Subcutaneous abdominal adipose tissue (tissue), 5 donors: ENCODE measurements at regions not wholly inside any gene's neighbourhood (a gene's known extent, or its start where the extent isn't known, plus 50 kb on each side); places are given as distances from the start of the nearest gene placed in this dataset.
"Not testable (repeated sequence)": the region's sequence is repeated elsewhere in the genome, so short reads cannot be mapped to it uniquely, and the experiment has no call there.

Experiments used
- H3K27ac ChIP-seq: one replicate; pipeline ENCODE4 v1.7.0; 2013; ENCODE audit warnings: low read depth, mild to moderate bottlenecking, inconsistent platforms, low read length, moderate library complexity
- H3K27me3 ChIP-seq, 5 donors: one replicate each; pipeline ENCODE4 v1.7.0; 2013; ENCODE audit warnings: low read length in 5 of 5, inconsistent platforms in 1 of 5; ENCODE audit not compliant: control insufficient read depth in 5 of 5, insufficient read depth in 4 of 5
- H3K36me3 ChIP-seq, 5 donors: one replicate each; pipeline ENCODE4 v1.7.0; 2013; ENCODE audit warnings: low read length in 5 of 5; ENCODE audit not compliant: control insufficient read depth in 5 of 5, insufficient read depth in 5 of 5
- H3K4me1 ChIP-seq, 5 donors: one replicate each; pipeline ENCODE4 v1.7.0; 2013; ENCODE audit warnings: low read length in 5 of 5, mild to moderate bottlenecking in 3 of 5, moderate library complexity in 1 of 5; ENCODE audit not compliant: control insufficient read depth in 5 of 5, insufficient read depth in 5 of 5
- H3K4me3 ChIP-seq, 5 donors: one replicate each; pipeline ENCODE4 v1.7.0; 2013; ENCODE audit warnings: low read length in 5 of 5, low read depth in 1 of 5
- H3K9ac ChIP-seq, 5 donors: one replicate each; pipeline ENCODE4 v1.7.0; 2013; ENCODE audit warnings: low read length in 5 of 5, mild to moderate bottlenecking in 4 of 5, moderate library complexity in 3 of 5
- H3K9me3 ChIP-seq, 5 donors: one replicate each; pipeline ENCODE4 v1.7.0; 2013; ENCODE audit warnings: low read length in 5 of 5; ENCODE audit not compliant: control insufficient read depth in 5 of 5
- donor health status: healthy.
- donor health status: healthy.
- donor health status: healthy.
- donor health status: healthy.
- donor health status: healthy.

GRCh38 chr13:24992946-24993345 is 103.0 kb upstream of the PABPC3 start:
- H3K27ac ChIP-seq, H3K27me3 ChIP-seq, H3K9ac ChIP-seq, H3K36me3 ChIP-seq, H3K4me1 ChIP-seq, H3K4me3 ChIP-seq, H3K9me3 ChIP-seq: not testable (repeated sequence)

DNA sequence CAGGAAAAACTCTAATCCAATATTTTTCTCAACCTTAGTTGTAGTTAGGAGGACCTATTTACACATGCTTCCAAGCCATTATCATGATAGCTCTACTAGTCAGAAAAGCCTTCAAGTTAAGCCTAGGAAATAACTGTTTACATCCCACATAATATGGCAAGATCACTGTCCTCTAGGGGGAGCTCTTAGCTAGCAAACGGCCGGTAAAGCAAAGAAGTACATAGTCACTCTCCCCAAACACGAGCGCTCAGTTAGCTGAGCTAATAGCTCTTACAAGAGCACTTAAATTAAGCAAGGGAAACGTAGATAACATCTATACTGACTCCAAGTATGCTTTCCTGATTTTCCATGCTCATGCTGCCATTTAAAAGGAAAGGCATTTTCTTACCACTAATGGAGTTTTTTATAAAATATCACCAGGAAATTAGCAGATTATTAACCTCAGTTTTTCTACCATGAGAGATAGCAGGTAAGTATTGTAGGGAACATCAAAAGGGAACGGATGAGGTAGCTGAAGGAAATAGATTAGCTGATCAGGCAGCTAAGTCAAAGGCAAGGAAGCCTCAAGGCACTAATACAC is 100.6 kb upstream of the PABPC3 start:
- Histone ChIP-seq H3K36me3 (no peaks in the 10 kb centered on the region), H3K27ac (no peak overlapping the region), H3K9me3 (no peaks in the 10 kb centered on the region), H3K9ac (no peak overlapping the region), H3K4me1 (no peaks in the 10 kb centered on the region), H3K4me3 (no peak overlapping the region), H3K27me3 (peaks cover 0 to 4% (median 0%) of the 10 kb centered on the region in 5 donors)

GRCh38 chr13:24997367-24997967 is 98.5 kb upstream of the PABPC3 start:
- no peaks in the 10 kb centered on the region for H3K36me3 ChIP-seq
- no peaks in the 10 kb centered on the region for H3K4me1 ChIP-seq
- no peak overlapping the region for H3K4me3 ChIP-seq
- peaks cover 0 to 8% (median 7%) of the 10 kb centered on the region in 5 donors for H3K27me3 ChIP-seq
- no peaks in the 10 kb centered on the region for H3K9me3 ChIP-seq
- H3K9ac ChIP-seq = no peak overlapping the region
- no peak overlapping the region for H3K27ac ChIP-seq

- Histone ChIP-seq H3K27me3 (peaks cover 0 to 11% (median 7%) of the 10 kb centered on the region in 5 donors), H3K9me3 (no peaks in the 10 kb centered on the region), H3K9ac (no peak overlapping the region)
Measured at GRCh38 chr13:24998433-24998832, 97.5 kb upstream of the PABPC3 start.

GRCh38 chr13:25001476-25002206 is 94.3 kb upstream of the PABPC3 start:
- H3K4me1 ChIP-seq = no peaks in the 10 kb centered on the region
- no peak overlapping the region for H3K9ac ChIP-seq
- no peaks in the 10 kb centered on the region for H3K9me3 ChIP-seq
- no peaks in the 10 kb centered on the region for H3K36me3 ChIP-seq
- peaks cover 0 to 11% (median 7%) of the 10 kb centered on the region in 5 donors for H3K27me3 ChIP-seq
- H3K27ac ChIP-seq = no peak overlapping the region
- no peak overlapping the region for H3K4me3 ChIP-seq

More at GRCh38 chr13:24998433-24998832, 97.5 kb upstream of the PABPC3 start:
- Histone ChIP-seq H3K36me3 (no peaks in the 10 kb centered on the region), H3K4me1 (no peaks in the 10 kb centered on the region), H3K27ac (no peak overlapping the region), H3K4me3 (no peak overlapping the region)

- not testable (repeated sequence) for H3K9me3 ChIP-seq, H3K9ac ChIP-seq, H3K36me3 ChIP-seq, H3K27ac ChIP-seq, H3K4me1 ChIP-seq, H3K4me3 ChIP-seq
- peaks cover 0 to 11% (median 7%) of the 10 kb centered on the region in 5 donors for H3K27me3 ChIP-seq
Measured at GRCh38 chr13:25002311-25002710, 93.6 kb upstream of the PABPC3 start.

DNA sequence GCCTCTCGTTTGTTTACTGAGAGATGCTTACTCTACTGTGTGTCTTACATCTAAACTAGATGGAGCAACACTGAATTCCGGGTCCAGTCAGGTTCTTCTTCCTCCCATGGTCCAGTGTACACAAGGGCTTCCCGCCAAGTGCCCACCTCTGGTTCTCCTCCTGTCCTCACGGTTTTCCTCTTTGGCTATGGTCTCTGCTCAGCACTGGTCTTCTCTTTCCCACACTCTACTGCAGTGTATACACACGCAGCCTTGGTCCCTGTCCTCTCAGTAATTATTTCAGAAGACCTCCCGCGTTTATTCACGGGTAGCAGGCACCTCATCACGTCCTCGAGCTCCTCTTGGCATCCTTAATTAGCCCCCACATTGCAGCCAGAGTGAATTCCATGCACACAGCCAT is 91.4 kb upstream of the PABPC3 start:
- H3K27ac ChIP-seq, H3K36me3 ChIP-seq, H3K4me1 ChIP-seq: not testable (repeated sequence)

DNA sequence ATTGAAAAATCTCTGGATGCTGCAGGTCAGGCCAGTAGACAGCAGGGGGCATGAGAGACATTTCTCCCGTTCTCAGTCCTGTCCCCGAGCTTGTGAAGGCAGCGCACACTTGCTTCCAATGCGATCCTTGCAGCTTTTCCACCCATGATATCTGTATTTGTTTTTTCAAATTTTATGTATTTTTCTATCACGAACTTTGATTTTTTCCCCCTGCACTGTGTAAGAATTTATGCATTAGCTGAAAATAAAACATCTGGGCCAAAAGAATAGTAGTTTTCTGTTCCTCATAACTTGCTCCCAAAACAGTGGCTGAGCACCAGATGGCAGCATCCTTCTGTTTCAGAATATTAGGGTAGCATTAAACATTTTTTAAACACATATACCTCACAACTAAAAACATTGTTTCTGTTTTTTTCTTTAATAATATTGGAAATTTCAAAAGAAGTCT is 90.9 kb upstream of the PABPC3 start:
- peaks cover 0 to 11% (median 4%) of the 10 kb centered on the region in 5 donors for H3K27me3 ChIP-seq
- not testable (repeated sequence) for H3K9me3 ChIP-seq, H3K4me3 ChIP-seq, H3K4me1 ChIP-seq, H3K36me3 ChIP-seq, H3K9ac ChIP-seq, H3K27ac ChIP-seq

More for the DNA sequence above, 91.4 kb upstream of the PABPC3 start:
- H3K4me3 ChIP-seq, H3K9me3 ChIP-seq, H3K9ac ChIP-seq: not testable (repeated sequence)
- H3K27me3 ChIP-seq = peaks cover 0 to 11% (median 4%) of the 10 kb centered on the region in 5 donors

DNA sequence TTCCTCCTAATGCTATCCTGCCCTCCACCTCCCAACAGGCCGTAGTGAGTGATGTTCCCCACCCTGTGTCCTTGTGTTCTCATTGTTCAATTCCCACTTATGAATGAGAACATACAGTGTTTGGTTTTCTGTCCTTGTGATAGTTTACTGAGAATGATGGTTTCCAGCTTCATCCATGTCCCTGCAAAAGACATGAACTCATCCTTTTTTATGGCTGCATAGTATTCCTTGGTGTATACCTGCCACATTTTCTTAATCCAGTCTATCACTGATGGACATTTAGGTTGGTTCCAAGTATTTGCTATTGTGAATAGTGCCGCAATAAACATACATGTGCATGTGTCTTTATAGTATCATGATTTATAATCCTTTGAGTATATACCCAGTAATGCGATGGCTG is 88.5 kb upstream of the PABPC3 start:
- not testable (repeated sequence) for H3K9ac ChIP-seq, H3K4me3 ChIP-seq, H3K27ac ChIP-seq, H3K9me3 ChIP-seq, H3K36me3 ChIP-seq, H3K4me1 ChIP-seq, H3K27me3 ChIP-seq

- Histone ChIP-seq H3K4me1 (peaks cover 0 to 13% (median 7%) of the 10 kb centered on the region in 5 donors), H3K27me3 (peaks cover 0 to 17% (median 5%) of the 10 kb centered on the region in 5 donors)
- H3K36me3 ChIP-seq, H3K27ac ChIP-seq, H3K9me3 ChIP-seq, H3K4me3 ChIP-seq, H3K9ac ChIP-seq: not testable (repeated sequence)
Measured at GRCh38 chr13:25014398-25014973, 81.5 kb upstream of the PABPC3 start.
